GM03348 (cell line): ENCODE measurements at regions not wholly inside any gene's neighbourhood (a gene's known extent, or its start where the extent isn't known, plus 50 kb on each side); places are given as distances from the start of the nearest gene placed in this dataset.

Source experiments
- DNase-seq: peaks from one replicate; pipeline ENCODE4 v3.0.0; 2012; ENCODE audit warnings: low spot score

DNA sequence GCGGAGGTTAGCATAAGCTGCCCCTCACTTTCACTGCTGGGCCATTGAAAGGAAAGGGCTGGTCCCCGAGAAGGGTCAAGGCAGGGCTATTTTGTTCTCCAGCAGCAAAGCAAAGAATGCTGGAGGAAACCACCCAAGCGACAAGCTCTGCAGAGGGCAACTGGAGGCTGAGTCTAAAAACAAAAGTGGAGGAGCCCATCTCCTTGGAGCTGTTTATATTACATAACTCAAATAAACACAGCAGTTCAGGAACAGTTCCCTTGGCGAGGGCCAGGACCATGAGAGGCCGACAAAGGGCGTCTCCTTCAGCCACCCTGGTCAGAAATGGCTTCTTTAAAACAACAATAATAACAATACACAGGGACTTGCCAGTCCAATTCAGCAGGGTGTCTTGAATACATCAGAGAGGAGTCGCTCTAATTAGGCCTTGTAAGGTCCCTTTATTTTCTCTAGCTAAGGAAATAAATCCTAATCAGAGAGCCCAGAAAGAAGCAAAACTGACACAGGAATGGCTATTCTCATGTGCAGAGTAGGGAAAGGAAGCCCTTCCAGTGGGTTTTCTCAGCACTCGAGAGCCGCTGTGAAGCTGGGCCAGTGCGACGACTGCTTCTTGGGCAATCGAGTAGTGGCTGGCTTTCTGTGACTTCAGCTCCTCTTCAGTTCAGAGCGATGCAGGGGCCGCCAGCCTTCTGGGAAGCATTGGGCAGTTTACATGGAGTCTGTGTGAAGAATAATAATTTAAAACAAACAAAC is 57.0 kb upstream of the TARBP1 start:
- peak; percentile 31 for DNase-seq

DNA sequence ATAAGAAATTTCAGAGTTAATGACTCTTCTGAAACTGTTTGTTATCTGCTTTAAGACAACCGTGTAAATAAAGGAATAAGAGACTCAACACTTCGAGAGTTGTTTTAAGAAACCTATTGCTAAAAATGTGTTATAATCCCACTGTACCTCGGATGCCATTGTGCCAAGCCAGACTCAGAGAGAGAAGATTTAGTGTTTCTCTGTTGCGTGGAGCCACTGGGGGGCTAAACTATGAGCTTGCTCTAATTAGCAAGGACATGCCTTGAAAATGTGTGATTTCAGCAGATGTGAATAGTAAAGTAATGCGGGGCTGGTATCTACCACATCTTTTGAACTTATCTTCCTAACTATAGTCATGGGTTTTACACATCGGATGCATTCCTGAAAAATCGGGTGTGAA is 56.2 kb upstream of the TARBP1 start:
- no peak for DNase-seq

DNA sequence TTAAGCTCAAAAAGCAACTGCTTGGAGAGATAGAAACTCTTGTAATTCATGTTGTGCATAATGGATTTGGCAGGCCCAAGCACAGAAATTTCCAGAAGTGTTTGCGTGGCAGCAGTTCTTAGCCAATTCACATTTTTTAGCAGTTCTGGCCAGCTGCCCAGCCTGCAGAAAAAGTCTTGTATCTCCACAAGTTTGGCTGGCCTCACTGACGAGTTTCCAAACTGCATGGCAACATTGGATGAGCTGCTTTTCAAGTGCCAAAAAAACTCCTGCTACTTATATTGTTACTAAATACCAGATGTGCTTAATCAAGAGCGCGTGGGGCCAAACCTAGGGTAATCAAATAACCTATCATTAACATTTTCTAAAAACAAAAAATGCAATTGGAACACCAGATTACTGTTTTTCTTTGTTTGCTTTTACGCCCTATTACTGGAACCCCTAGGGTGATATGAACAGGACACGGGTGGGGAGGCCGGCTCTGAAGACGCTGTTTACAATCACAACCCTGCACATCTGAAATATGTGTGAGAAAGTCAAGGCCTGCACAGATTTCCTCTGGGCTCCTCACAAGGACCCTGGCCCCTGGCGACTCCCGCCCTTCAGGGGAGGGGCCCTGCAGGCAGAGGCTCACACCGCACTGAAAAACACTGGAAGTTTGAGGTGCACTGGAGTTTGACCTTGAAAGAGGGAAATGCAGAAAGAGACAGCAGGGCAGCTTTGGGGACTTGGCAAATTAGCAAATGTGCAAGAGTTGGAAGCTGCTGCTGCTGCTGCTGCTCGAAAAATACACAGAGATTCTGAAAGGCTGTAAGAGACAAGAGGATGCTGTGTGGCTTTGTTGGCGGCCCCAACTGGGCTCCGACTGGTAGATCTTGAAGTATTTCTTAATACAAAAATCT is 55.2 kb upstream of the TARBP1 start:
- DNase-seq: peak; percentile 77

DNA sequence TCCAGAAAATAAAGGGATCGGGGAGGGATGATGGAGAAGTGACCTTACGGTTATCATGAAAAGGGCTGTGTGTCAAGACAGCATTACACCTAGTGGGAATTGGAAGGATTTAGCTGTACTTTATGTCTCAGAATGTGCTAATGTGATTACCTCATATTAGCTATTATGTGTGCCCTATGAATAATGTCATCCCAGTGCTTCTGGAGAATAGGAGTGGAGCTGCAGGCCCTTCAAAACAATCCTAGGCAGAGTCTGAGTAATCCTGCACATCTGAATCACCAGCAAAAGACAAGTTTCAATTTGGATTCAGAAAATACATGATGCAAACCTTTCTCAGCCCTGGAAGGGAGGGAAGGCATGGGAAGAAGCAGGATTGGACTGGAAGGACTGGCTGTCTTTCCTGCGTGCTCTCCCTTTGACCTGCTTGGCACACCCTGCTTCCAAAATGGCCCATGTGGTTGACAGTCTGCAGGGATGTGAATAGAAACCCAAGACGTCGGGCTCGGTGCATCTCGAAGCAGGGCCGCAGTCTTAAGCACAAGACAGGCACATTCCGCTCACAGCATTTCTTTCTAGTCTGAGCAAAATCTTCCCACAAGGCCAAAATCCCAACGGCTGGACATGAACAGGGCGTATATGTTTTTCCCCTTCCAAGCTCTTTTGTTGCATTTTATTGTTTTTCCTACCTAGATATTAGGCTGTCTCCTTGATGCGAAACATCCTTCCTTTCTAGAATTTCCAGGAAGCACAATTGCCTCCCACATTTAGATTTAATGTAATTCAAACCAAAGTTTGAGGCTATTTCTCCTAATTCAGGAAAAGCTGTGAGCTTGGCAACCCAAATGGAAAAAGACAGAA is 54.3 kb upstream of the TARBP1 start:
- DNase-seq: peak; percentile 77

GRCh38 chr1:234532503-234532922 is 53.5 kb upstream of the TARBP1 start:
- no peak for DNase-seq

- DNase-seq: peak; percentile 55
These were observed 52.2 kb upstream of the TARBP1 start for GRCh38 chr1:234531151-234531635.

- no peak for DNase-seq
These were observed 51.7 kb upstream of the TARBP1 start for GRCh38 chr1:234530672-234531071.

DNA sequence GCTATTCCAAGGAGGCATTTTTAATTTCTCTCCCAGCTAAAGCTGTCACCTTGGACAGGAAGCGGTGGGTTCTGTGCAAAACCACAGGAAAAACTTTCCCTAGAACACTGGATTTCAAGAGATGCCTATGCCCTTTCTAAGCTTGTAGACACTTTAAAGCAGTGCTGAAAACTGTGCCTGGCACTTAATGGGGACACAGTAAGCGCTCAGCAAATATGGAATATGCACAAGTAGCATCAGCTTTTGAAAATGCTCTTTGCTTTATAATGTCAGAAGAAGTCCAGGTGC is 50.9 kb upstream of the TARBP1 start:
- no peak for DNase-seq

DNA sequence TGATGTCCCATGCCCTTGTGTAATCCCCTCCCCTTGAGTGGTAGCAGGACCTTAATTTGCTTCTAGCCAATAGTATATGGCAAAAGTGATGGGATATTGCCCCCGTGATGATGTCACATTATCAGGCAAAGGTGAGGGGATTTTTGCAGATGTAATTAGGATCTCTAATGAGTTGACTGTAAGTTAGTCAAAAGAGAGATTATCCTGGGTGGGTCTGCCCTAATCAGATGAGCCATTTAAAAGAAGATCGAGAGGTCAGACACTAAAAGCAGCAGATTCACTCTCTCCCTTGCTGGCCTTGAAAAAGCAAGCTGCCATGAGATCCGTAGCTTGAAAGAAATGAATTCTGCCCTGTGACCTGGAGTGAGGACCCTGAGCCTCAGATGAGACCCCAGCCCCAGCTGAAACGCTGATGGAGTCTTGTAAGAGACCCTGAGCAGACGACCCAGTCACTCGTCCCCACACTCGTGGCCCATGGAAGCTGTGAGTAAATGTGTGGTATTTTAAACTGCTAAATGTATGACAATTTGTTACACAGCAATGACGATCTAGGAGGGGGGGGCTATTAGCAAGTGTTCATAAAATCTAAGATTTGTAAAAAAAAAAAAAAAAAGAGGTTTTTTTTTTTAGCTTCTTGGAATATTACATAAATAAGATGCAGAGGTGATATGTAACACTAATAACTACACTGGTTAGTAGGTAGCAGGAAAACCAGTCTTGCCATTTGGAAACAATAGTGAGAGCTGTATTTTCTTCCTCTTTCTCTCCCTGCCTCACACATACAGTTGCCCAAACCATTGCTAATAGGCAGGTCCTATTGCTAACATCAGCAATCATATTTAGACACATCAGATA is 50.3 kb upstream of the TARBP1 start:
- DNase-seq: no peak
